Nephron (organoid): ENCODE measurements at regions not wholly inside any gene's neighbourhood (a gene's known extent, or its start where the extent isn't known, plus 50 kb on each side); places are given as distances from the start of the nearest gene placed in this dataset.

Experiments
- H3K27ac Mint-ChIP-seq, 3 experiments: 2 replicates each; pipeline ENCODE4 v1.8.0; 2020; ENCODE audit warnings: mixed read lengths in 3 of 3, mild to moderate bottlenecking in 2 of 3, moderate library complexity in 1 of 3
- H3K27me3 Mint-ChIP-seq: 2 replicates; pipeline ENCODE4 v1.8.0; 2021; ENCODE audit warnings: low read depth, mild to moderate bottlenecking, moderate library complexity, mixed read lengths
- H3K36me3 Mint-ChIP-seq: 2 replicates; pipeline ENCODE4 v1.8.0; 2020; ENCODE audit warnings: low read depth, mixed read lengths
- H3K4me1 Mint-ChIP-seq: 2 replicates; pipeline ENCODE4 v1.8.0; 2020; ENCODE audit warnings: mixed read lengths
- H3K4me3 Mint-ChIP-seq, 3 experiments: 2 replicates each; pipeline ENCODE4 v1.8.0; 2020; ENCODE audit warnings: mild to moderate bottlenecking in 3 of 3, mixed read lengths in 3 of 3, moderate library complexity in 2 of 3
- H3K9me3 Mint-ChIP-seq: 2 replicates; pipeline ENCODE4 v1.8.0; 2020; ENCODE audit warnings: mixed read lengths
- TF ChIP-seq, protein P1 (sequence below), 3 experiments: fragments of 200-600 bp; sonication (generic); IDR thresholded peaks; one replicate each; pipeline ENCODE4 v1.5.0; 2021; ENCODE audit warnings: antibody characterized with exemption in 3 of 3; ENCODE audit not compliant: unreplicated experiment in 3 of 3

DNA sequence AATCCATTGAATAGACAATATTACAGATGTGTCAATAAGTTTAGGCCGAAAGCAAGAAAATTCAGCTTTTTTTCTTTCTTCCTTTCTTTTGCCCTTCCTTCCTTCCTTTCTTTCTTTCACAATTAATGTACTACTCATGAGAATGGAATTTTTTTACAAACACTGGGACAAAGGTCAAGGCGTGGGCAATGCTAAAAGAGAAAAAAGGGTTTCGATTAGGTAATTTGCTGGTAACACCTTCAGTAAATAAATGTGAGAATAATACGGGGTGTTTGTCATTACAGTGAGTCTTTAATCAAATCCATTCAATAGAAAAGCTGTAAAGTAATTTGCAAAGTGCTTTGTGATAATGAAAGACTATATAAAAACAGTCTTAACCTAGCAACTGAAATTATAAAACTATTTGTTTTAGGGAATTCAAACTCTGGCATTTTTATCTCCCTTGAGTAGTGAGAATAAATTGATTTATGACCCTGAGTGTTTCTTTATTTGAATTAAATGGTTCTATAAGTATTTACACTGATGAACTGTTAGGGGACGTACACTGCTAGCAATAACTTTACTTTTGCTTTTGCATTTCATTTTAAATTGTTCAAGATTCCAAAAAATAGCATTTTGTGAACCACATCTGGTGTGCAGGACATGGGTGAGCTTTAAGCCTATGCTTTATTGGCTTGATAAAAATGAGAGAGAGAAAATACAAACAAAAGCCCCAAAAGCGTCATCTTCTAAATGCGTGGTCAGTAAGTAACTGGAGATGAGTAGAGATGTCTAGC is 104.2 kb upstream of the THRB start:
- peak overlapping the region in 2 of 3 experiments; percentile 10 to 25 for H3K27ac Mint-ChIP-seq
- no peaks in the 10 kb centered on the region for H3K36me3 Mint-ChIP-seq

DNA sequence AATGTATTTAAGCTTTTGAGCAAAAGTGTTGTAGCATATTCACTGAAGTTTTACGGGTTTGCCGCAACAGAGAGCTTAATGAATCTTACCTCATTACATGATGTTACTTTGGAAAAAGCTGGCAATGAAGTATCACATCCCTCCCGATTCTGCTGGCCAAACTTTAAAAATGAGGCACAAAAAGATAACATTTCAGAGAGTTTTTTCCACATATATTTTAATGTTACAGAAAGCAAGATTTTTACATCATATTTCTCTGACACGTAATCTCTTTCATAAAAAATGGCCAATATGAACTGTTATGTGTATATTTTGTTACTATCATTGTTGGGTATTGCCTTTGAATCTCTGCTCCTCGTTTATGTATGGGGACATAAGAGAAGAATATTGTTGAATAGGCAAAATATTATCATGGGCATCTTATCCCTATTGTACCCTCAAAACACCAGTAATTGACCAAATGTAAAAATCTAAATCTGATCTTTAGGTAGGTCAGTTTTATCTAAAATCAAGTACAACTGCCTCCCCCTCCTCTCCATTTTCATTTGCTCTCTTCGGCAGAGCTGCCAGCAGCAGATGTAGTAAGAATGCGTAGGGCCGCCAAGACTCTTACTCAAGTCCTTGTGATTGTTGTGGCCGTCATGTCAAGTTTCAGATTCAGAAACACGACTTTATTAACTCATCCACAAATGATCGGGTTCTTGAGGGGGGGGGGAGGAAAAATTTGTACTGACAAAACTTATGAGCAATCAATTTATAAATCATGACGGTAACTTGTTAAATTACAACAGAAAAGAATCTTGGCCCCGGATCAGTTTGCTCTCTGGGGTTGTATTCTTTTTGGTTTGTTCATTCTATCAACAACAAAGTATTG is 106.7 kb upstream of the THRB start:
- Mint-ChIP-seq H3K4me3 (no peak overlapping the region), H3K9me3 (peaks cover 2% of the 10 kb centered on the region), H3K4me1 (peaks cover 11% of the 10 kb centered on the region), H3K36me3 (no peaks in the 10 kb centered on the region), H3K27ac (no peak overlapping the region), H3K27me3 (no peaks in the 10 kb centered on the region)
- TF ChIP-seq, protein P1, sequence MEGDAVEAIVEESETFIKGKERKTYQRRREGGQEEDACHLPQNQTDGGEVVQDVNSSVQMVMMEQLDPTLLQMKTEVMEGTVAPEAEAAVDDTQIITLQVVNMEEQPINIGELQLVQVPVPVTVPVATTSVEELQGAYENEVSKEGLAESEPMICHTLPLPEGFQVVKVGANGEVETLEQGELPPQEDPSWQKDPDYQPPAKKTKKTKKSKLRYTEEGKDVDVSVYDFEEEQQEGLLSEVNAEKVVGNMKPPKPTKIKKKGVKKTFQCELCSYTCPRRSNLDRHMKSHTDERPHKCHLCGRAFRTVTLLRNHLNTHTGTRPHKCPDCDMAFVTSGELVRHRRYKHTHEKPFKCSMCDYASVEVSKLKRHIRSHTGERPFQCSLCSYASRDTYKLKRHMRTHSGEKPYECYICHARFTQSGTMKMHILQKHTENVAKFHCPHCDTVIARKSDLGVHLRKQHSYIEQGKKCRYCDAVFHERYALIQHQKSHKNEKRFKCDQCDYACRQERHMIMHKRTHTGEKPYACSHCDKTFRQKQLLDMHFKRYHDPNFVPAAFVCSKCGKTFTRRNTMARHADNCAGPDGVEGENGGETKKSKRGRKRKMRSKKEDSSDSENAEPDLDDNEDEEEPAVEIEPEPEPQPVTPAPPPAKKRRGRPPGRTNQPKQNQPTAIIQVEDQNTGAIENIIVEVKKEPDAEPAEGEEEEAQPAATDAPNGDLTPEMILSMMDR (IDR thresholded peaks at IDR 0.05; ENCODE audit: unreplicated experiment in 3 of 3): no peak

More for the DNA sequence above, 104.2 kb upstream of the THRB start:
- no peaks in the 10 kb centered on the region for H3K27me3 Mint-ChIP-seq
- H3K4me3 Mint-ChIP-seq: no peak overlapping the region
- H3K9me3 Mint-ChIP-seq: no peaks in the 10 kb centered on the region
- TF ChIP-seq, protein P1 (IDR thresholded peaks at IDR 0.05; ENCODE audit: unreplicated experiment in 3 of 3): no peak
- H3K4me1 Mint-ChIP-seq: peaks cover 11% of the 10 kb centered on the region

- Mint-ChIP-seq H3K4me1 (peaks cover 21% of the 10 kb centered on the region), H3K36me3 (no peaks in the 10 kb centered on the region), H3K27me3 (no peaks in the 10 kb centered on the region), H3K4me3 (no peak overlapping the region), H3K27ac (no peak overlapping the region), H3K9me3 (peaks cover 2% of the 10 kb centered on the region)
- TF ChIP-seq, protein P1 (IDR thresholded peaks at IDR 0.05; ENCODE audit: unreplicated experiment in 3 of 3): no peak
Measured at GRCh38 chr3:24604215-24604614, 109.6 kb upstream of the THRB start.

- Mint-ChIP-seq H3K27me3 (no peaks in the 10 kb centered on the region), H3K4me1 (peaks cover 23% of the 10 kb centered on the region), H3K9me3 (peaks cover 2% of the 10 kb centered on the region), H3K36me3 (no peaks in the 10 kb centered on the region), H3K4me3 (no peak overlapping the region), H3K27ac (no peak overlapping the region)
- TF ChIP-seq, protein P1 (IDR thresholded peaks at IDR 0.05; ENCODE audit: unreplicated experiment in 3 of 3): no peak
Measured at GRCh38 chr3:24605511-24606028, 110.9 kb upstream of the THRB start.

- Mint-ChIP-seq H3K4me1 (peaks cover 23% of the 10 kb centered on the region), H3K27me3 (no peaks in the 10 kb centered on the region)
Measured at GRCh38 chr3:24607281-24607680, 112.6 kb upstream of the THRB start.

More at GRCh38 chr3:24607281-24607680, 112.6 kb upstream of the THRB start:
- no peaks in the 10 kb centered on the region for H3K36me3 Mint-ChIP-seq
- peak overlapping the region in 2 of 3 experiments; percentile 12 to 21 for H3K27ac Mint-ChIP-seq
- TF ChIP-seq, protein P1 (IDR thresholded peaks at IDR 0.05; ENCODE audit: unreplicated experiment in 3 of 3): no peak
- H3K9me3 Mint-ChIP-seq: peaks cover 2% of the 10 kb centered on the region
- no peak overlapping the region for H3K4me3 Mint-ChIP-seq
